NCI-H2196 (cell line): ENCODE measurements at regions not wholly inside any gene's neighbourhood (a gene's known extent, or its start where the extent isn't known, plus 50 kb on each side); places are given as distances from the start of the nearest gene placed in this dataset.
"Not testable (repeated sequence)": the region's sequence is repeated elsewhere in the genome, so short reads cannot be mapped to it uniquely, and the experiment has no call there.

Experiments
- DNase-seq: peaks from one replicate; lab custom pipeline; 2025; ENCODE audit not compliant: unreplicated experiment; lab: John Stamatoyannopoulos, UW

DNA sequence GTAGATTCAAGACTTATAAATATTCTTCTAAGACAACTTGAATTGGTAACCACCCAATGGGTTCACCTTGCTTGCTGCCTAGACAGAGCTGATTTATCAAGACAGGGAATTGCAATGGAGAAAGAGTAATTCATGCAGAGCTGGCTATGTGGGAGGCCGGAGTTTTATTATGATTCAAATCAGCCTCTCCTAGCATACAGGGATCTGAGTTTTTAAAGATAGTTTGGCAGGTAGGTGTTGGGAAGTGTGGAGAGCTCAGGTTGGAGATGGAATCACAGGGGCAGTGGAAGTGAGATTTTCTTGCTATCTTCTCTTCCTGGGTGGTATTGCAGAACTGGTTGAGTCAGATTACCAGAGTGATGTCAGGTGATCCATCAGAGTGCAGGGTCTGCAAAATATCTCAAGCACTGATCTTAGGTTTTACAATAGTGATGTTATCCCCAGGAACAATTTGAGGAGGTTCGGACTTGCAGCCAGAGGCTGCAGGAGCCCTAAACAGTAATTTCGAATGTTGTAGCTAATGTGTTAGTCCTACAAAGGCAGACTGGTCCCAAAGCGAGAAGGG is 1448.6 kb upstream of the RAG2 start:
- no peak for DNase-seq

DNA sequence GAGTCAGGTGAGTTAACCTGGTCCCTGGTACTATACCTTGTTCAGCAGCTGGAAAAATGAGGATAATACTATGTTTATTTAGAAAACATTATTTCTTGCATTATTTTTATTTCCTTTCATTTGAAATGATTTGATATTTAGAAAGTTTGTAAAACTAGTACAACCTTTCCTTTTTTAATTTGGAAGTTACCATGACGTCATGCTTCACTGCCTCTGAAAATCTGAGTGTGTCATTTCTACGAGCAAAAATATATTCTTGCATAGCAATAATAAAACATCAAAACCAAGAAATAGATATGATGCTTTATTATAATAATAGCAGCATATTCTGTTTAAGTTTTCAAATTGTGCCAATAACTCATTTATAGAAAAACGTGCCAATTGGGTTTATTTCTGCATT is 1445.0 kb upstream of the RAG2 start:
- DNase-seq = no peak

DNA sequence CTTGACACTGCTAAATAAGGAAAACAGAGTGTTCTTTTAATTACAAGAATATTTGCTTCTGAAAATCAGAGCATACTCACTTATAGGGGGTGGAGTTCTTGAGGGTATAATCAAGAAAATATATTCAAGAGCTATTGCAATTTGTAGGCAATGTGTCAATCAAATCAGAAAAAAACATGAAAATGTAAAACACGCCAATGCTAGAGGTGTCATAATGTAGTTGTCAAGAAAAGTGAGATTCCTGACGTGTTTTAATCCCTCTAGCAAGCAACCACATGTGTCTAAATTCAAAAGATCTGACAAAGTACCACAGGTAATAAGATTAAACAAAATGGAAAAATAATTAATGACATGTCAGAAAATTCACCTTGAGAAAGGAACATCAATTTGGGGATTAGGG is 1440.7 kb upstream of the RAG2 start:
- DNase-seq = no peak

DNA sequence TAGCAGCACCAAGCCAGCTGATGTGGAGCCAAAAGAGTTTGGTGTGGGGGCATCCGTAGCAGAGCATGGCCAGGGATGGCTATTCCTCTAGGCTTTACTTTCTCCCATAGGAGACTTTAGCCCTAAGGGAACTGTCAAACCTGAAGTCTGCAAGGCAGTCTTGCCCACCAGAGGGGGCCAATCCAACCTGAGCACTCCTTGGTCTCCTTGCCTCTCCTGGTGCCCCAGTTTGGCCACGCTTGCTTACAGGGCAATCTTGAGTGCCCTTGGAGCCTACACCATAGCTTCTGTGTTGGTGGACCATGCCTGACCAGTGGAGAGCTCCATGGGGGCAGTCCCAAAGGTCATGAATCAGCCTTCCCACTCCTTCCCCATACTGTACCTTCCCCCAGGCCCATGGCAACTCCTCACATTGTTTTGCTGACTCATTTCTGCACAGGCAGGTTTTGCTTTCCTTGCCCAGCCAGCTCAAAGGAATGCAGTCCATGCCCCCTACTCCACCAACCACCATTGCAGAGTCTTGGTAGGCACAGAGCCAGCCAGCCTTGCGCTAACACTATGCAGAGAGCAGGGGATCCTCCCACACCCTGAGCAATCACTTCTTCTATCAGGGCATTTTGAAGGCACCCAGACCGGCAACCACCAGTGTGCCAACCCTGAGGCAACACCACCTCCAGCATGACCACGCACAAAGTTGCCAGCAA is 1421.2 kb upstream of the RAG2 start:
- DNase-seq = no peak

DNA sequence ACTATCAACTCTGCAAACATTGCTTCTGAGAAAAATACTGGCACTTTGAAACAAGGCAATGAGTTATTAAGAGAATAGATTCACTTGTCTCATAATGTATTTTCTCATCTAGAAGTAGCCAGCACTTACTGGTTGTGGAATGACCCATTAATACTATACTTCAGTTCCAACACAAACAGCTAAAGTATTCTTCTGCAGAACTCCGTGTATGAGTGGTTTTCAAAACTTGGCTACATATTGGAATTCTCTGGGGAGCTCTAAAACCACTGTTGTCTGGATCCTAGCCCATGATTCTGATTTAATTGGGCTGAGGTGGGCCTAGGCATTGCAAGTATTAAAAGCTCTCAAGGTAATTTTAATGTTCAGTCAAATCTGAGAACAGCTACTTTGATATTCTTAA is 1416.4 kb upstream of the RAG2 start:
- DNase-seq = no peak

DNA sequence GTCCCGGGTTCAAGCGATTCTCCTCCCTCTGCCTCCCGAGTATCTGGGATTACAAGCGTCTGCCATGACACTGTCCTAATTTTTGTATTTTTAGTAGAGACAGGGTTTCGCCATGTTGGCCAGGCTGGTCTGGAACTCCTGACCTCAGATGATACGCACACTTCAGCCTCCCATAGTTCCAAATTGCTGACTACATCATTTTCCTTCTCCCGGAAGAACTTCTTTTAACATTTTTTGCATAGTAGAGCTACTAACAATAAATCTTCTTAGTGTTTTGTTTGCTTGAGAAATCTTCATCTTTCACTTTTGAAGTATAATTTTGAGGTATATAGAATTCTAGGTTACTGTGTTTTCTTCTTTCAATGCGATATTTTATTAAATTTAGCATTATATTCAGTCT is 1415.1 kb upstream of the RAG2 start:
- no peak for DNase-seq

DNA sequence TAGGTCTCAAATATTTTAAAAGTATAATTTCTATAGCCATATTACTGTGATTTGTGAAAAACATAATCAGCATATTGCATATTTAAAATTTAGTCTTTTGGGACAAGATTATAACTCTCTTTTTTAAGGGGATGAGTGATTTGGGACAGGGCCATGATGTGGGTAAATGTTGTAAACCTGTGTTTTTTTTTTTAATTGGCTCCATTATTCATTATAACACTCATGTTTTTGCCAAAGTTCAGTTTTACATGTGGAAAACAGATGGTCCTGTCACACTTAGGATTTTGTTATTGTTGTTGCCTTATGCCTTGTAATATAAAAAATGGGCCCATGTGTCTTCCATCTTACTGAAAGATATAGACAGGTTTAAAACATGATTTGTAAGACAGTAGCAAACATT is 1413.5 kb upstream of the RAG2 start:
- DNase-seq = no peak

DNA sequence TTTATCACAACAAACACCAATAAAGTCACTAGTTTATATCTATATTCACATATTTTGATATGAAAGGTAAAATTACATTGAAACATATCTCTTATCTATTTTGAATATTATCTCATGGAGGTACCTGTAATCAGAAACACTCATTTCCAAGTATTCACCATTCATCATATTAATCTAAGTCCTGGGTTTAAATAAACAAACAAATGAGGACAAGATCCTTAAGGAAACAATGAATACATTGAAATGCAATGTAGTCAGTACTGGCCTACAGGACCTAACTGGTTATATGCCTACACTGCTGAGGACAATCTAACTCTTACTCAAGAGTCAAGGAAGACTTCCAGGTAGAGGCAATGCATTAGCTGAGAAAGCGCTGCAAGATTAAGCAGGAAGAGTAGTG is 1411.9 kb upstream of the RAG2 start:
- DNase-seq = no peak

DNA sequence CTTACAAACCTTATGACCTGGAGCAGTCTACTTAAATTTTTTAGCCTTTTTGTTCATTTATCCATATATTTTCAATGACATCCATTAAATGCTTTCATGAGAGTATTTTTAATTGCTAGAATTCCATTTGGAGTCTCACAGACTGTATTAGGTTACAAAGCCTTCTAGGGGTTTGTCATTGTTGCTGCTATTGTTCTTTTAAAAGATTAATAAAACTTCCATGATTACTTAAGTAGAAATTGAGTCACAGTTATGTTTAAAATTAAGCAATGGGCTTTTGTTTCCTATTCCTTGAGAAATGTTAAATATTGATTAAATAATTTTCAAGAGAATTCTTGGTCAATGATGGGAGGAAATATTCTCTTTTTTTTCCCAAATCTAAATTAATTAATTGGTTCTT is 1408.4 kb upstream of the RAG2 start:
- DNase-seq = no peak

DNA sequence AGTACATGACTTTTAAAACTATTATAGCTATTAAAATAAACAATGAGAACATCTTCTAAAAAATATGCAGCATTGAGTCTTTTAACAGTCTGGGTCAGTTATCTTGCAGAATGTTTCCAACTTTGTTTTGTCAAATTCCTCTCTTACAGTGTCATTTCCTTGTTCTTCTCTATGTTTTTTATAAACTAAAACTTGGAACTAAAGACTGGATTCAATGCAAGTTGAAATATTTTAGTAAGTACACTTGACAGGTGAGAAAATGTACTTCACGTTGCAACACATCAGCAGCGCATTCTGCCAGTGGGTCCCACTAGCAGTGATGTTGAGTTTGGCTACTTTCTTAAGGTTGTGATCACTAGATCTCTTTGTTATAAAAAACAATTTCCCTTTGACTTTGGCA is 1407.6 kb upstream of the RAG2 start:
- DNase-seq = no peak

DNA sequence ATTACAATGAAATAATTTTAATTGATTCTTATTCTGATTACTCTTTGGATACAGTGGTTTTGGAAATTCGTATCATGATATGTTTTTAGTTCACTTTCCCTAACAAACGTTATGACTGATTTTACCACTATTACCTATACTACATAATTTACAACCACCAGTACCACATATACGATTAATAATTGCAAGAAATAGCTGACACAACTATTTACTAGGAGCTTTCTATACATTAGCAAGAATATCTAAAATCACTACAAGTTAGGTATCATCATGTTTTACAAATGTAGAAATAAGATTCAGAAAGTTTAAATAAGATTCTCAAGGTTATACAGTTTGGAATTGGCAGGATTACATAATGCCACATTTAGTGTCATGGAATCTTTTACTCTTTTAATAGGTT is 1401.1 kb upstream of the RAG2 start:
- DNase-seq = no peak

DNA sequence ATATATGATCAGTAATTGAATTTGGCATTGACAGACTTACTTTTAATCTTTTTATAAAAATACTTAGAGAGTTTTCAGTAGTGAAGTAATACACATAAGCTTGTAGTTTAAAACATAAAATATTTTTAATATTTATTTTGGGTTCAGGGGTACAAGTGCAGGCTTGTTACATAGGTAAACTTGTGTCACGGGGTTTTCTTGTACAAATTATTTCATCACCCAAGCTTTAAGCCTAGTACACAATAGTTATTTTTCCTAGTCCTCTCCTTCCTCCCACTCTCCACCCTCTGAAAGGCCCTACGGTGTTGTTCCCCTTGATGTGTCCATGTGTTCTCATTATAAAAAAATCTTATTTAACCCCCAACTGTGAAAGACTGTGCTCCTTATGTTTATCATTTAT is 1397.8 kb upstream of the RAG2 start:
- no peak for DNase-seq

DNA sequence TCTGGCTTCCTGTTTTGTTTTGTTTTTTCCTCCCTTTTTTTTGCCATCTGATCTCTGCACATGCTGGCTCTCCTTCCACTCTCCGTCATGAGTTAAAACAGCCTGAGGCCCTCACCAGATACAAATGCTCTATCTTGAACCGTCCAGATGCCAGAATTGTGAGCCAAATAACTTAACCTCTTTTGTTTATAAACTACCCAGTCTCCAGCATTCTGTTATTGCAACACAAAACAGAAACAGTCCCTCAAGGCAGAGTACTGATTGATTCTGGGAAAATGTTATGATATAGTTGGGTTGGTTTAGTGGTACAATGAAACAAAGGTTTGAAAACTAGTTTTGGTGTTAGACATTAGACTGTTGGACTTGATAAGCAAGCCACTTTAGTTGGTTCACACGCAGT is 1390.0 kb upstream of the RAG2 start:
- no peak for DNase-seq

DNA sequence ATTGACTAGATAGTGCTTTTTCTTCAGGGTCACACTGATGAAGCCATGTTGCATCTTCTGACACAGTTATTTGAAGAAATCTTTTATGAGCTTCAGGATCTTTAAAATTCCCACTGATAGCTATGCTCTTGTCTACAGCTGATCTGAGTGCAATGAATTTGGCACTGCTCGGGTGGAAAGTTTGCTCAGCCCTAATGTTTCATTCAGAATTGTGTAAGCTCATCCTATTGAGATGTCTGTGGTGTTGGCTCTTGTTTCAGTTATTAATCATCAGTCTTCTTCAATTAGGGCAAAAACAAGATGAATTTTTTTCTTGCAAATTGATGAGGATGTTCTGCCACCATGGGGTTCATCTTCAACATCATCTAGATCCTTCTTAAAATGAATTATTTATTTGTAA is 1387.0 kb upstream of the RAG2 start:
- no peak for DNase-seq

DNA sequence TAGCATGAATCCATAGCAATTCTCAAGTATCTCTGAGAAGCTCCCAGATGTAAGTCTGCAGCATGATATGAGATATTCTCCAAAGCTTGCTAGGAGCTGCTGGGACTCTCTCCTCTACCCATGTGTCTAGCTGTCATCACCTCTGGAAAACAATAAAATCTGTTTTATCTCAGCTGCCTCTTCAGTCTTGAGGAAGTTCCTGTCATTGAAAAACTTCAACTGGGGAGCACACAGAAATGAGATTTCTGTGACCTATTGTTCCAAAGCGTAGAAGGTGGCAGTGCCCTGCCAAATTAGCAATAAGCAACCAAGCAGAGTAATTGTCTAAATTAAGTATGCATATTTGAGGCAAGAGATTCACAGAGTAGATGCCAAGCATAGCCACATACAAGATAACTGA is 1380.6 kb upstream of the RAG2 start:
- no peak for DNase-seq

DNA sequence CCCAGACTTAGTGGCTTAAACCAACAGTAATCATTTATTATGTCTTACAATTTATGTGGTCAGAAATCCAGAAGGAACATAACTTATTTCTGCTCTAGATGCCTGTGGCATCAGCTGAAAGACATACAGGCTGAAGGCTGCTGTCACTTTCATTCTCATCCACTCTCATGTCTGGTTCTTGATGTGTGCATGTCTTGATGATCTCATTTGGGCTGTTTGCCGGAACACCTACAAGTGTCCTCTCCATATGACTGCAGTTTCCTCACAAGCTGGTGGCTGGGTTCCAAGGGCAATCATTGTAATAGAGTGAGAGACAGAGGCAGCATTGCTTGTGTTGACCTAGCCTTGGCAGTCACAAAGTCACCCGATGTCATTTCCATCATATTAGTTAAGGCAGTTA is 1375.9 kb upstream of the RAG2 start:
- DNase-seq = no peak

DNA sequence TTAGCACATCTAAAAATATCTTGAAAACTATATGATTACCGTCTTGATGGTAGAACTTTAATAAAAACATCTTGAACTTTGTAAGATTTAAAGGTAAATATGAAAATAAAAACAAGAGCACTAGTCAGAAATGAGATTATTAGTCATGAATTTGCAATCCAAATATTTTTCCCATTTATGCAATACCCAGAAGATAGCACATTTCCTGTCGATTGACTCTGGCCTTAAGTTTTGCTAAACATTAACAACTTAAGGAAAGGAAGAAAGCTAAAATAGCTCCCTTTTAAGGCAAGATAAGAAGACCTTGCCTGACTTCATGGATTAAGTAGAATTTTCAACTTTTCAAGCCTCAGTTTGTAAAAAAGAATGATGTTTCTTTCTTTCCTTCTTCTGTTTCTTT is 1374.7 kb upstream of the RAG2 start:
- no peak for DNase-seq

DNA sequence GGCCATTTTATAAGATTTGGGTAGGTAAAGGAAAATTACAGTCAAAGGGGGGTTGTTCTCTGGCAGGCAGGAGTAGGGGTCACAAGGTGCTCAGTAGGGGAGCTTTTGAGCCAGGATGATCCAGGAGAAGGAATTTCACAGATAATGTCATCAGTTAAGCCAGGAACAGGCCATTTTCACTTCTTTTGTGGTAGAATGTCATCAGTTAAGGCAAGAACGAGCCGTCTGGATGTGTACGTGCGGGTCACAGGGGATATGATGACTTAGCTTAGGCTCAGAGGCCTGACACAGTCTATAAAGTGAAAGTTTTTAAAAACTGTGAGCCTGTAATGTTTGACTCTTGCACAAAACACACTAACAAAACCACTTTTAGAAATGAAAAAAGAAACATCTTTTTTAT is 1371.3 kb upstream of the RAG2 start:
- DNase-seq = not testable (repeated sequence)

DNA sequence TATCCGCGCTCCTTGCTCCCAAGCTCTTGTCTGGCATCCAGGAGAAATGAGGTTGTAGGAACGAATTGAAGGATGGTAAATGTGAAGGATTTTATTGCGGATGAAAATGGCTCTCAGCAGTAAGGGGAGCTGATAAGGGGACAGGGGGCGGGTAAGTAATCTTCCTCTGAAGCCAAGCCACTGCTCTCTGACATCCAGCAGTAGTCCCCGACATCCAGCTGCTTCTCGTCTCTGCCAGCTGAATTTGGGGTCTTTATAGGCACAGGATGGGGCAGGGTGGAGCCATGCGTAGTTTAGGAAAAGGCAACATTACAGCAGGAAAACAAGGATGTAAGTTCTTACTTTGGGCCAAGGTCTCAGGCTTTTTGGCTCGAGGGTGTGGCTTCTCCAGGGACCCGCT is 1370.1 kb upstream of the RAG2 start:
- DNase-seq = no peak

DNA sequence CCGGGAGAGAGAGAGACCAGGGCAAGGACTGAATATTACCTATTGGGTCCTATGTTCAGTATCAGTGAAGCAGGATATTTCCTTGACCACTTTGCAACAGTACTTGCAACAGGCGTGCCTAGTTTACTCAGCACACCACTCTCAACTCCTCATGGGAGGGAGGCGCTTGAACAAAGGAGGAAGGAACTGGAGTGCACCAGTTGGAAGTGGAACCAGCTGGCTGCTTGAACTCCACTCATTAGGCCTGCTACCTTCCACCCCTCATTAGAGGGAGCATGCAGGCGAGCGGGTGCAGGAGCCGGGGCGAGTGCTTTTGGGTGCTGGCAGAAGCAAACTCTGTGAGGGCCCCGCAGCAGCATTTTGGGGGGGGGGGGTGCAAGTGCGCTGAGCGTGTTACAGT is 1369.6 kb upstream of the RAG2 start:
- DNase-seq = no peak

DNA sequence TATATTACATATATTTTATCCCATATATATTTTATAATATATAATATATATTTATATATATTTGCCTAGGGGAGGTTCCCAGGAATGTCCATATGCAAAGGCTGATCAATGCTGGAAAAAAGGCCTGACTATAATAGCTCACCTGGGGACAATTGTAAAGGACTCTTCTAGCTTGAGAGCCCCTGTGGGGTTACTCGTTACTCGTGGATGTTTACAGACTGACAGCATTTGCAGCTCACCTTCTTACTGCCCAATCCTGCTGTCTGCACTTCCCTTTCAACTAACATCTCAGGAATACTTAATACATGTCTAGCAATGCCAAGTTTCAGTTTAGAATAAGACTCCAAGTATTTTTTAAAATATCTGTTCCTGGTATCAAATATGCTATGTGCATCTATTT is 1365.4 kb upstream of the RAG2 start:
- no peak for DNase-seq

DNA sequence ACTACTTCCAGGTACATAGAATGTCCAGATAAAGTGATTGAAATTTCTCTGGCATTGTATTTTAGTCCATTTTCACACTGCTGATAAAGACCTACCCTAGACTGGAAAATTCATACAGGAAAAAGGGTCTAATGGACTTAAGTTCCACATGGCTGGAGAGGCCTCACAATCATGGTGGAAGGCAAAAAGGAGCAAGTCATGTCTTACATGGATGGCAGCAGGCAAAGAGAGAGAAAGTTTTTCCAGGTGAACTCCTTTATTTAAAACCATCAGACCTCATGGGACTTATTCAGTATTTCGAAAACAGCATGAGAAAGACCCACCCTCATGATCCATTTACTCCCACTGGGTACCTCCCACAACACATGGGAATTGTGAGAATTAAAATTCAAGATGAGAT is 1359.7 kb upstream of the RAG2 start:
- no peak for DNase-seq

DNA sequence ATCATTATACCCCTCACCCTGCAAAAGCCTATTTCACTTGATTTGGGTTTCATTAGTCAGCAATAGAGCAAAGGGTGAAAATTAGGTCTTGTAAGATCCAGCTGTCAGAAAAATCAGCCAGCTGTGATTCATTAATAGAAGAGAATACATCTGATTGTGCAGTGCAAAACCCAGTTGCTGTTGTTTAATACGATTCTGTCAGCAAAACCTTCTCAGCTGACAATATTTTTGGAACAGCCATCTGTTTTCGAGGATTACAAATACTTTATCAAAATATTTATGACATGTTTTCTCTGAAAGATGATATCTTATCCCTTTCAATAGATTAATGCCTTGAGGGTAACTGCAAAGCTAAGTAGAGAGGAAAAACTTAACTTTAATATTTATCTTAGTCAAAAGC is 1354.0 kb upstream of the RAG2 start:
- DNase-seq = no peak
